H7 (cell line): ENCODE measurements at regions not wholly inside any gene's neighbourhood (a gene's known extent, or its start where the extent isn't known, plus 50 kb on each side); places are given as distances from the start of the nearest gene placed in this dataset.
A peak's percentile ranks its signal among the peaks of the same experiment; 100 is the strongest.

ENCODE experiments used
- DNase-seq: peaks from one replicate; pipeline ENCODE4 v3.0.0; 2012
- H3K27me3 ChIP-seq: 2 replicates; pipeline ENCODE4 v1.6.0; 2011; ENCODE audit warnings: mild to moderate bottlenecking, low read length; ENCODE audit not compliant: control insufficient read depth, insufficient read depth
- H3K36me3 ChIP-seq: replicated peaks from 2 replicates; pipeline ENCODE4 v1.5.1; 2011; ENCODE audit warnings: low read length; ENCODE audit not compliant: control insufficient read depth, insufficient read depth
- H3K4me3 ChIP-seq: 2 replicates; pipeline ENCODE4 v1.5.1; 2011; ENCODE audit warnings: low read depth, mild to moderate bottlenecking, control low read depth, low read length, moderate library complexity; ENCODE audit not compliant: insufficient read depth

DNA sequence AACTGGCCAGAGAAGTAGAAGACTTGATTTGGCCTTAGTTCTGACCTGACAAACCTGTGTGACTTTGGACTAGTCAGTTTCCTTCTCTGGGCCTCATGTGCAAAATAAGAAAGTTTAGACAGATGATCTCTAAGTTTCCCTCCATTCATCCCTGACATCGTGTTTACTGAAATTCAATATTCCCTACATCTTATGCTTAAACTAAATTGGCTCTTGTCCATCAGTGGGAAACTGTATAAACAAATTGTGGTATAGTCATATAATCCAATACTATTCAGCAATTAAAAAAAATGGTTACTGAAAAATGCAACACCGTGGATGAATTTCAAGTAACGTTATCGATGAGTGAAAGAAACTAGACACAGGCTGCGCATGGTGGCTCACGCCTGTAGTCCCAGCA, 64.4 kb upstream of the HRH1 start:
- Histone ChIP-seq H3K4me3 (no peak overlapping the region), H3K36me3 (no peaks in the 10 kb centered on the region), H3K27me3 (no peaks in the 10 kb centered on the region)
- DNase-seq = no peak

DNA sequence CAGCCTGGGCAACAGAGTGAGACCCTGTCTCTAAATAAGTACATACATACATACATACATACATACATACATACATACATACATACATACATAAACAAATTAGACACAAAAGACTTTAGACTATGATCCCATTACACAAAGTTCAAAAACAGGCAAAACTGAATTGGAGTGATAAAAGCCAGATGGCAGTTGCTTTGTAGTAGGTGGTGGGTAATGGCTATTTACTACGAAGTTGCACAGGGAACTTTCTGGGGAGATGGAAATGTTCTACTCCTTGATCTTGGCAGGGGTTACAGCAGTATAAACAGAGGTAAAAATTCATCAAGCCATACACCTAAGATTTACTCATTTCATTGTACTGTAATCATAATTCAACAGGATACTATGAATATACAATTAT, 63.7 kb upstream of the HRH1 start:
- no peak for DNase-seq
- Histone ChIP-seq H3K4me3 (no peak overlapping the region), H3K36me3 (no peaks in the 10 kb centered on the region), H3K27me3 (no peaks in the 10 kb centered on the region)

DNA sequence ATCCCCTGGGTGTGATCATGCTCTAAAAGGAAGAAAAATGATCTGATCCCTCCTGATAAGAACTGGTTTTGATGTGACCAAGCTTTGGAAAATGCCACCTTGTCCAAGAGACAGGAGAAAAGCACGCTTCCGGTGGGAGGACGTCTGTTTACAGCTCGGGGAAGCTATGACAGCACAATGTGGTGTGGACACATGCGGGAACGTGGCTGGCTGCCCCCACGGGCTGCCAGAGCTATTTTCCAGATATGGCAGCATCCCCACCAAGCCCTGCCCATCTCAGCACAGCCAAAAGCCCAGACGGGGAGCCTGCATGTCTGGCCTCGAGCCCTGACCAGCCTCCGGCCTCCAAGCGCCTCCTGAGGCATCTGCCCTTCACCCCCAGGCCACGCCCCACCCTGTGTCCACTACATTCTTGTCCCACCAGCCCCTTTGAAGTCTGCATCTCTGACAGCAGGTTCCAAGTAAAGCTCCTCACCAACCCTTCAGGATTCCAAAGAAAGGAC, 63.2 kb upstream of the HRH1 start:
- Histone ChIP-seq H3K4me3 (no peak overlapping the region), H3K36me3 (no peaks in the 10 kb centered on the region), H3K27me3 (no peaks in the 10 kb centered on the region)
- no peak for DNase-seq

DNA sequence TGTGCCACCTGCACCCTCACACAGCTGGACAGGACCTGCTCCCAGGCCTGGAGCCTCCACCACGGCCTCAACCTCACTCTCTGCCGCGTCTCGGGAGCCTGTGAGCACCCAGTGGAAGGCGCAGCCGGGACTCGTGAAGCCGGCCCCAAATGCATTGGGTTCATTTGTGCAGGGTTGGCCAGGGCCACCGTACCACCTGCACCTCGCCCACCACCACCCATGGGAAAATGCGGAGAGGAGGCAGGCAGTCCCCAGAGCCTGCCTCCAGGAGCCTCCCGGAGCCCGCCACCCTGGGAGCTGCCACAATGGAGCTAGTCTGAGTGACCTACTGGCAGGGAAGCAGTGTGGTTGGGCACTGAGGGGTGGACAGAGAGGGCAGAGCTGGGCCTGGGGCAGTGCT, 62.5 kb upstream of the HRH1 start:
- H3K4me3 ChIP-seq = no peak overlapping the region
- H3K27me3 ChIP-seq = peaks cover 3% of the 10 kb centered on the region; the same call in 1 of the 2 replicates
- H3K36me3 ChIP-seq = no peaks in the 10 kb centered on the region
- no peak for DNase-seq

DNA sequence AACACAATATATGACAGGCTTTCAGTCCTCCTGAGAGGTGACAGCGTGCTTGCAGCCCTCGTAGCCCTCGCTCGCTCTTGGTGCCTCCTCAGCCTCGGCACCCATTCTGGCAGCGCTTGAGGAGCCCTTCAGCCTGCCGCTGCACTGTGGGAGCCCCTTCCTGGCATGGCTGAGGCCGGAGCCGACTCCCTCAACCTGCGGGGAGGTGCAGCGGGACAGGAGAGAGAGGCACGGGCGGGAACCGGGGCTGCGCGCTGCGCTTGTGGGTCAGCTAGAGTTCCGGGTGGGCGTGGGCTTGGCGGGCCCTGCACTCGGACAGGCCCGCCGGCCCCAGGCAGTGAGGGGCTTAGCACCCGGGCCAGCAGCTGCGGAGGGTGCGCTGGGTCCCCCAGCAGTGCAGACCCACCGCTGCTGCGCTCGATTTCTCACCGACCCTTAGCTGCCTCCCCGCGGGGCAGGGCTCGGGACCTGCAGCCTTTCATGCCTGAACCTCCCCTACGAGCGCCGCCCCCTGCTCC, 60.4 kb upstream of the HRH1 start:
- Histone ChIP-seq H3K36me3 (no peaks in the 10 kb centered on the region), H3K27me3 (peaks cover 5% of the 10 kb centered on the region; the same call in 1 of the 2 replicates), H3K4me3 (no peak overlapping the region)
- DNase-seq = no peak

DNA sequence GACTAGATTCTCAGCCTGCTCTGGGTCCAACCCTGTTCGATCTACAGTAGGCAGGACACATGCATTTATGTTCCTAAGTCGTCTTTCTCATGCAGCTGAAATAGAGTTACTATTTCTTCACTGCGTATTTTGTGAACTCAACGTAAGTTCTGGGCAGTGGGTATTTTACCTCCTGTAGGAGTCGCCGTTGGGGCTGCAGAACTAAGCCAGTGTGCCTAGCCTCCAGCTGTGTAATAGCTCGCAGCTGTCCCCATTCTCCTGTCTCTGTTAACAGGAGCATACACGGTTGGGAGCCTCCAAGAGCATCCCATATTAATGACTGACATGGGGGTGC, 58.4 kb upstream of the HRH1 start:
- Histone ChIP-seq H3K4me3 (no peak overlapping the region), H3K36me3 (no peaks in the 10 kb centered on the region), H3K27me3 (peaks cover 5% of the 10 kb centered on the region; the same call in 1 of the 2 replicates)
- peak; percentile 66 for DNase-seq

DNA sequence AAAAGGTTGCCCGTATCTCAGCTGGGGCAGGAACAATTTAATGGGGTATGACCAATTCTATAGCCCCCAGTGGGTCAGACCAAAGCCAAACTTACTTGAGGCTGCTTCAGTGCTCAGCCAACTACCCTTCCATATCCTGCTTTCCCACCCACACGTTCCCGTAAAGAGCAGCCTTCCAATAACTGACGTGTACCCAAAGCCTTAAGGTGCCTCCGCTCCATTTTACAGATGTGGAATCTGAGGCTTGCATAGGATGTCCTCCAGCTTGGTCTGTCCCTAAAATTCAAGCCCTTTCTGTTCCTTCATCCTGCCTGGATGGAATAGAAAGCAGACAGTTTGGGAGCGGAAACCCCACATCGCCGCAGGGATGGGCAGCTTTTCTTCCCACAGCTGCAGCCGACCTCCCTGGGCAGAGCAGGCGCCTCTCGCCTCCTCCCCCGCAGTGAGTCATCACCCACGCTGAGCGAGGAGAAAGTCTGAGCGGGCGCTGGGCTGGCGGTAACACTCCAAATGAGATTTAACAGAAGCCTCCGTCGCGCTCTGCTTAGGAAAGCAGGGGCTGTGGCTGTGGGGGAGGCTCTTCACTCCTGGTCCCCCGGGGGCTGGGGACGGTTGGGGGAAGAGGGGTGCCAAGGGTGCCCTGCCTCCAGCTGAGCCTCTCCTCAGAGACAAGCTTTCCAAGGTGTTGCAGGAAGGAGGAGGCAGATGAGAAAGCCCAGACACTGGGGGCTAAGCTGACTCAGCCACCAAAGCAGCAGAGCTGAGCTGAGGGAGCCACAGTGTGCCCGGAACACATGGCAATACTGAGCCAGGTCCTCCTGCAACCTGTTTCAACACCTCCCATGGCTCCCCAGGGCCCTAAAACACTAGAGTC, 57.8 kb upstream of the HRH1 start:
- Histone ChIP-seq H3K27me3 (peaks cover 5% of the 10 kb centered on the region; the same call in 1 of the 2 replicates), H3K4me3 (peak overlapping the region; percentile 17; the same call in 1 of the 2 replicates), H3K36me3 (no peaks in the 10 kb centered on the region)
- DNase-seq = peak; percentile 75

DNA sequence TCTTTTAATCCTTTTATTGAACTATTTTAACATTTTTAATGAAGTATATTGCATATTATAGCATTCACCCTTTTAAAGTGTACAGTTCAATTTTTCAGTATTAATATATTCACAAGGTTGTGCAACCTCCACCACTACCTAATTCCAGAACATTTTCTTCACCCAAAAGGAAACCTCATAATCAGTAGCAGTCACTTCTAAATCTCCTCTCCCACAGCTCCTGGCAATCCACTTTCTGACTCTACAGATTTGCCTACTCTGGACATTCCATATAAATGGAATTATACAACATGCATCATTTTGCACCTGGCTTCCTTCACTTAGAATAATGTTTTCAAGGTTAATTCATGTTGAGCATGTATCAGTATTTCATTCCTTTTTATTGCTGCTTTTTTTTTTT, 55.0 kb upstream of the HRH1 start:
- Histone ChIP-seq H3K27me3 (peaks cover 5% of the 10 kb centered on the region; the same call in 1 of the 2 replicates), H3K36me3 (no peaks in the 10 kb centered on the region), H3K4me3 (no peak overlapping the region)
- no peak for DNase-seq
